AG10803 (cell line): ENCODE measurements at regions not wholly inside any gene's neighbourhood (a gene's known extent, or its start where the extent isn't known, plus 50 kb on each side); places are given as distances from the start of the nearest gene placed in this dataset.
"Not testable (repeated sequence)": the region's sequence is repeated elsewhere in the genome, so short reads cannot be mapped to it uniquely, and the experiment has no call there.

Experiments used
- DNase-seq: peaks from one replicate; pipeline ENCODE4 v3.0.0; 2010; ENCODE audit warnings: low read depth
- H3K4me3 ChIP-seq: 2 replicates; pipeline ENCODE4 v1.5.1; 2011; ENCODE audit warnings: mild to moderate bottlenecking, low read length, control low read depth
- CTCF ChIP-seq: conservative IDR thresholded peaks from 2 replicates; pipeline ENCODE4 v1.5.1; 2011; ENCODE audit warnings: mild to moderate bottlenecking, low read length, control low read depth, inconsistent platforms

GRCh38 chr12:46693034-46693433 is 132.8 kb downstream of the SLC38A4 start:
- no peak overlapping the region for H3K4me3 ChIP-seq
- TF ChIP-seq CTCF, result no peak
- DNase-seq, result peak; percentile 29

- no peak for TF ChIP-seq CTCF
- no peak for DNase-seq
- no peak overlapping the region for H3K4me3 ChIP-seq
Observed at GRCh38 chr12:46692606-46693005, 133.2 kb downstream of the SLC38A4 start.

- no peak for DNase-seq
- no peak overlapping the region for H3K4me3 ChIP-seq
- no peak for TF ChIP-seq CTCF
Observed at GRCh38 chr12:46686267-46686942, 139.4 kb downstream of the SLC38A4 start.

- not testable (repeated sequence) for DNase-seq, H3K4me3 ChIP-seq
Observed at GRCh38 chr12:46684243-46684642, 141.6 kb downstream of the SLC38A4 start.

- no peak overlapping the region for H3K4me3 ChIP-seq
- no peak for TF ChIP-seq CTCF
- DNase-seq, result no peak
Observed at GRCh38 chr12:46682148-46682547, 143.6 kb downstream of the SLC38A4 start.

- no peak for DNase-seq
- no peak overlapping the region for H3K4me3 ChIP-seq
- no peak for TF ChIP-seq CTCF
Observed at GRCh38 chr12:46680506-46680905, 145.3 kb downstream of the SLC38A4 start.

GRCh38 chr12:46679754-46680153 is 146.0 kb downstream of the SLC38A4 start:
- no peak for TF ChIP-seq CTCF
- DNase-seq, result no peak
- H3K4me3 ChIP-seq, result no peak overlapping the region

GRCh38 chr12:46678426-46678825 is 147.4 kb downstream of the SLC38A4 start:
- no peak for TF ChIP-seq CTCF
- no peak for DNase-seq
- H3K4me3 ChIP-seq, result no peak overlapping the region
